Stomach (tissue), 4 donors: ENCODE measurements at regions not wholly inside any gene's neighbourhood (a gene's known extent, or its start where the extent isn't known, plus 50 kb on each side); places are given as distances from the start of the nearest gene placed in this dataset.

Source experiments
- CTCF ChIP-seq, 7 experiments: fragments of 450-650 bp in 4 of 7; fragments of 200-600 bp in 3 of 7; sonication (generic) in 3 of 7; IDR thresholded peaks; one replicate each; pipeline ENCODE4 v1.5.1; 2016 to 2019; ENCODE audit warnings: antibody characterized with exemption in 7 of 7, control low read depth in 2 of 7, mild to moderate bottlenecking in 1 of 7
- EP300 ChIP-seq: sonication (generic); formaldehyde crosslinking; IDR thresholded peaks from one replicate; pipeline ENCODE4 v1.6.1; 2017; ENCODE audit warnings: antibody characterized with exemption
- POLR2A ChIP-seq, 4 donors: fragments of 450-650 bp; IDR thresholded peaks; one replicate each; pipeline ENCODE4 v1.6.1; 2016; ENCODE audit warnings: antibody characterized with exemption in 4 of 4, control low read depth in 2 of 4, mild to moderate bottlenecking in 1 of 4, moderate library complexity in 1 of 4
- POLR2AphosphoS5 ChIP-seq, 3 donors: sonication (generic); formaldehyde crosslinking; IDR thresholded peaks; one replicate each; pipeline ENCODE4 v1.6.1; 2016; ENCODE audit warnings: antibody characterized with exemption in 3 of 3

DNA sequence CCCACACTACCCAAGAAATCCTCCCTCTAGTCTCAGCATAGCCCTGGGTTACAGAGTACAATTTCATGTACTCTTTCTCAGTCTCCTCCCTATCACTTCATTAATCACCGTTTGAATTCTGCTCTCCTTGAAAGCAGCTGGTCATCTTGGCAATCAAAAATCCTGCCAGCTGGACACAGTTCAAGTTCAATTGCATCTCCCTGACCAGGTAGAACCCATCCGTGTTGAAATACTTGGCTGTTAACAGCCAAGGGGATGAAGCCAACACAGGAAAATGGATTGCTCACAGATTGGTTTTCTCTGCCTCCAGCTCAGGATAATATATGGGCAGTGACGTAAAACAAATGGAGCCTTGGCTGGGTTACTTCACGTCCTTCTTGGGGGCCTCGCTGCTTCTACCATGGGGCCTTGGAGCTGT lies 55.1 kb upstream of the GRK3 start:
- no peak for TF ChIP-seq CTCF (IDR thresholded peaks at IDR 0.05)
- no peak for TF ChIP-seq POLR2A (IDR thresholded peaks at IDR 0.05)
- TF ChIP-seq POLR2AphosphoS5 (IDR thresholded peaks at IDR 0.05), result no peak
- TF ChIP-seq EP300, result no peak
